H1 (cell line): ENCODE measurements at regions not wholly inside any gene's neighbourhood (a gene's known extent, or its start where the extent isn't known, plus 50 kb on each side); places are given as distances from the start of the nearest gene placed in this dataset.

Source experiments
- HDAC2 ChIP-seq, 2 experiments: fragments of 300-600 bp in 1 of 2; sonication (generic) in 1 of 2; IDR thresholded peaks; 2 replicates each; pipeline ENCODE4 v1.6.1; 2011 to 2012; ENCODE audit warnings: low read depth in 2 of 2, low read length in 2 of 2, mild to moderate bottlenecking in 2 of 2, moderate library complexity in 2 of 2, borderline replicate concordance in 1 of 2, inconsistent platforms in 1 of 2
- SP1 ChIP-seq: IDR thresholded peaks from 2 replicates; pipeline ENCODE4 v1.6.1; 2011; ENCODE audit warnings: low read depth, low read length
- SP2 ChIP-seq: IDR thresholded peaks from 2 replicates; pipeline ENCODE4 v1.6.1; 2012; ENCODE audit warnings: mild to moderate bottlenecking, low read length, inconsistent platforms
- TF ChIP-seq, protein P1 (sequence below): IDR thresholded peaks from 2 replicates; pipeline ENCODE4 v1.6.1; 2011; ENCODE audit warnings: low read length, improper control_type of control experiment

- TF ChIP-seq, protein P1, sequence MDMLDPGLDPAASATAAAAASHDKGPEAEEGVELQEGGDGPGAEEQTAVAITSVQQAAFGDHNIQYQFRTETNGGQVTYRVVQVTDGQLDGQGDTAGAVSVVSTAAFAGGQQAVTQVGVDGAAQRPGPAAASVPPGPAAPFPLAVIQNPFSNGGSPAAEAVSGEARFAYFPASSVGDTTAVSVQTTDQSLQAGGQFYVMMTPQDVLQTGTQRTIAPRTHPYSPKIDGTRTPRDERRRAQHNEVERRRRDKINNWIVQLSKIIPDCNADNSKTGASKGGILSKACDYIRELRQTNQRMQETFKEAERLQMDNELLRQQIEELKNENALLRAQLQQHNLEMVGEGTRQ: no peak
- TF ChIP-seq SP2: no peak
- no peak for TF ChIP-seq SP1
- TF ChIP-seq HDAC2 (IDR thresholded peaks at IDR 0.05; ENCODE audit: borderline replicate concordance in 1 of 2, low read depth in 2 of 2, low read length in 2 of 2): no peak
Measured at GRCh38 chr4:92104506-92104905, 199.3 kb upstream of the GRID2 start (continued).
